ENCODE measurements at regions not wholly inside any gene's neighbourhood (a gene's known extent, or its start where the extent isn't known, plus 50 kb on each side); places are given as distances from the start of the nearest gene placed in this dataset.

DNA sequence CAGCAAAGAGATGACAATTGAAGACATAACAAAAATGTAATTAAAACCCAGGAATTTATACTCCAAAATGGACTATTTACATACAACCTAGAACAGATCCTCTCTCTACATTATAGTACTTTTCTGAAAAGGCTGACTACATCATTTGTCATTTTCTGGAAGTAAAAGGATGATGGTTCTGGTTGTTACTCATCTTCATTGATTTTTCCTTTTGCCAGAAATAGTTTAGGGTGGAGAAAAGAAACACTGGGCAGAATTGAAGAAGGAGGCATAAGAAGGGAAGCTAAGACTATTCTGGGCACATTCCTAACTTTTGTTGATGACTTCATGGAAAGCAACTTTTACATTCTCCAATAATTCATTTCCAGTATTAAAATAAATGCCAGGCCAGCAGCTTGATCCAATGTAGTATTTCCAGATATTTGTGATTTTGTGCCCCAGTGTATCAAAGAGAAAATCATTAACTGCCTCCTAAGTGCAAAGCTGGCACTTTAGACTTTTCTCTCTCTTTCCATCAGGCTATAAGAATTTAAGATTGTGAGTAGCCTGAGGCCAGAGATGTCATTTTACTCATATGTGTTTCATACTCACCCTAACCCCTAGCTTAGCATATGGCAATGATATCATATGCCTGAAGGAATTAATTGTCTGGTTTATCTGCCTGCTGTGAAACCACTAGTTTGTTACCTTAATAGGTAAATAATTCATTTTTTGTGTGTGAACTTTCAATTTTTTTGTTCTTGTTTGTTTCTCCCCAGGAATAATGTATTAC, 369.5 kb upstream of the LYPLAL1 start:
- DNase-seq (ENCODE audit: low spot score in 2 of 2) = no peak
- FAIRE-seq = no peak

DNA sequence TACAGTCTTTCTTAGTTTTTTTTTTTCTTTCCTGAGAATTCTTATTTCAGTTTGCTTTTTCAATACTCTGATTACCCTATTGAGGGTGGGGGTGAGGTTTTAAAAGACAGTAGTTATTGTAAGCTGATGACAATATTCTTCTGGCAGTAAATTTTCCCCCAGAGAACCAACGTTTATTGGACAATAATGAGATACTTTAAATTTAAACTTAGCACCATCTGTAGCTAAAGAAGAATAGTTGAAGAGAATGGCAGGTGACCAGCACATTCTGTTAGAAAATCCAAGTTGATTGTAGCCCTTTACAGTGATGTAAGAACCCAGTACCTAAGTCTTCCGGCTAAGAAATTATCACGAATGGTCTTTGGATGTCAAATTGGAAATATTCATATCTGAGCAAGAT, 364.6 kb upstream of the LYPLAL1 start:
- DNase-seq (ENCODE audit: low spot score in 2 of 2) (no peak), FAIRE-seq (no peak)

DNA sequence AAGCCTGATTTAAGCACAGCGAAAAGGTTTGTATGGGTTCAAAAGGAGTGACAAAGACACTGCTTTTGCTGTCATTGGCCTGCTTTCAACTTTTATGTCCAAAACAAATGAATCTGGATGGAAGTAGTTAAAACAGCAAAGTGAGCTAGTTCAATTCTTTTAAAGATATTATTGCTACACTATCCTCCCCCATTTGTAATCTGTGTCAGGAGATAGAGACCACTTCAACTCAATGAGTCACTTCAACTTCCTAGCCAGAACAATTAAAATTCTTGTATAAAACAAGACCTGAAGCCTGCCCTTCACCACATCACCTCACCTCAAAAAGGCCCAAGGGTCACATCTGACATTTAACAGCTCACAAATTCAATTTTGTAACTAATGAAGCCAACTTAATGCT, 364.1 kb upstream of the LYPLAL1 start:
- DNase-seq (ENCODE audit: low spot score in 2 of 2) = no peak
- FAIRE-seq = no peak

DNA sequence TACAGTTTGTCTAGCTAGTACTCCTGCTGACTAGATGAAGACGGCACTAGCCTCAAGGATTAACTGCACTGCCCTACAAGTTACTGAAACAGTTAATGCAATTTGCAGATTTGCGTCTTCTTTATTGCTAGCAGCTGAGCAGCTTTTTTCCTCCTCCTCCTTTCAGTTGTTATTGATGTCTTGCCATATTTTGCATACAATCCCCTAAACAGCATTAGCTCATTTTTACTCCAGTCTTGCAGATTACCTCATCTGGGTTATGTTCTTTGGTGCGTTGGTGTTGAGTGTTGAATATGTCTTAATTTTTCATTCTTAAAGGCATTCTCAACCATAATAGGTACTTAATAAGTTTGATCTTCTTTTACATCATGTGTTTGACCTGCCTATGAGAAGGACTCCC, 363.4 kb upstream of the LYPLAL1 start:
- DNase-seq (ENCODE audit: low spot score in 2 of 2) (no peak), FAIRE-seq (no peak)

DNA sequence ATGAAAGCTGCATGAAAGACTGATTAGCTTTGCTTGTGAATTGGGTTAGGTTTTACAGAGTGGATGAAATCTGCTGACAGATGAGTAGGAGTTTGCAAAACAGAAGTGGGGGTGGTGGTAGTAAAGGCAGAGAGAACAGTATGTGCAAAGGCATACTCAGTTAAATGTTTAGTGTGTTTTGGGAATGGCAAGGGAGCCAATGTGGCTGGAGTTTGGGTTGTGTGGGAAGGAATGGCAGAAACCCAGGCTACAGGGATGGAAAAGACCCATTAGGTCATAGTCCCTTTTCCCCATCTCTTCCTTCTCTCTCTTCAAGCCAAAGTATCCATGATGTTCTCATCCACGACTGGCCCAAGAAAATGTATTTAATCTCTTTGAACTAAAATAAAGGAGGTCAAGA, 362.2 kb upstream of the LYPLAL1 start:
- DNase-seq (ENCODE audit: low spot score in 2 of 2) (no peak), FAIRE-seq (no peak)

DNA sequence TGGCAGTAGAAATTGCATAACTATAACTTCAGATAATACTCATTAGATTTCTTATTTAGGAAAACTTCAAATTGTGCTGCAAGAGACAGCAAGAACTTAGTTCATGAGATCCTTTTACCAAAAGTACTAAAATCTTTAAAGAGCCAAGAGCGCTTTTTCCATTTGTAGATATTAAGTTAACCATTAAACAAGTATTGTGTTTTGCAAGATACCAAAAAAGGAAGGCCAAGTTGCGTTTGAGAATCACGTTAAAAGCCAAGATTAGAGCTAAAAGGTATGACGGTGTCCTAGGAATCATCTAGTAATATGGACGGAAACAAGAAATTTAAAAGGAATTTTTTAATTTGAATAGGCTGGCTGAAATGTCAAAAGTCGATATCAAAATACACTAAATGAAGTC, 361.3 kb upstream of the LYPLAL1 start:
- DNase-seq (ENCODE audit: low spot score in 2 of 2) (no peak), FAIRE-seq (no peak)

DNA sequence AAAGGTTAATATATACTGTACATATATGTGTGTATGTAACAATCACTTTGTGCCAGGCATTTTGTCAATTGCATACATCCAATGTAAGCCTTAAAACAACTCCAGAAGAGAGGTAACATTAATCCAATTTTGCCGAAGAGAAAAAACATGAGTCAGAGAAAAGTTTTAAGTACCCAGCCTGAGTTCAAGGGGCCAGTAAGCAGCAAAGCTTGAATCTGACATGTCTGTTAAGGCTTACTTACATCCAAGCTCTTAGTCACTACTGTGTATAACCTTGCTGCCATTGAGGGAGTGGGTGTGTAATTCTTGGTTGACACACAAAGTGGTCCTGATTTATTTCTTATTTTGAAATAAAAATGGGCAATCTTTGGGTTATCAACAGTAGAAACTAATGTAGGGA, 360.4 kb upstream of the LYPLAL1 start:
- no peak for DNase-seq (ENCODE audit: low spot score in 2 of 2)
- FAIRE-seq = no peak

DNA sequence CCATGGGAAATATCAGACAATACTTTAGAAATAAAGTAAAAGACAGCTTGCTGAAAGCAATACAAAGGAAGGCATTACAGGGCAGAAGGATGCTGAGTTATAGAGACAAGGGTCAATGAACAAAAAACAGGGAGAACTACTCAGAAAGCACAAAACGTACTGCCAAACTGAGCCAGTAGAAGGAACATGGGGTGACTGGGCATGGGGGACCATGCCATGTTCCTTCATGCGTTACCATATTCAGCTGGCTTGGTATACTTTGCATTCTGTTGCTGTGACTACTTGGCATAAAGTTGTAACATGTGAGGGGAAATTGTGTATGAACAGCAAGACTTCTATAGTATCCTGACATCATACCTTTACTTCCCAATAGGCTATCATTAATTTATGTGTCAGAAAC, 358.6 kb upstream of the LYPLAL1 start:
- no peak for FAIRE-seq
- DNase-seq (ENCODE audit: low spot score in 2 of 2) = no peak

DNA sequence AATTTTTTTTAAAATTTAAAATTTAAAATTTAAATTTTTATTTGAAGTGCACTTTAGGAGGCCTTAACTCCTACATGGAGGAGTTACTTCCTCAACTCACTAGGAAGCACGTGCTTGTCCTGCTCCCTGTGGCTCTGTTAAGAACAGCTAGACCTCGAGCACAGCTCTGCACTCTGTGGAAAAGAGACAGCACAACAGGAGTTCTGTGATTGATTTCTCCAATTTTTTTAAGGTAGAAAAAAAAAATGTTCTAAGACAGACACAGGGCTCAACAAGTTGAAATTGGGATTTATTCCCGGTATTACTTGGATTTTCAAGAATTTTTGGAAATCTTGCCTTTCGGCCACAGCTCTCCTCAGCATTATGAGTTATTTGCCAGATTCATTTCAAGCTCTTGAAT, 356.6 kb upstream of the LYPLAL1 start:
- FAIRE-seq (no peak), DNase-seq (ENCODE audit: low spot score in 2 of 2) (no peak)

DNA sequence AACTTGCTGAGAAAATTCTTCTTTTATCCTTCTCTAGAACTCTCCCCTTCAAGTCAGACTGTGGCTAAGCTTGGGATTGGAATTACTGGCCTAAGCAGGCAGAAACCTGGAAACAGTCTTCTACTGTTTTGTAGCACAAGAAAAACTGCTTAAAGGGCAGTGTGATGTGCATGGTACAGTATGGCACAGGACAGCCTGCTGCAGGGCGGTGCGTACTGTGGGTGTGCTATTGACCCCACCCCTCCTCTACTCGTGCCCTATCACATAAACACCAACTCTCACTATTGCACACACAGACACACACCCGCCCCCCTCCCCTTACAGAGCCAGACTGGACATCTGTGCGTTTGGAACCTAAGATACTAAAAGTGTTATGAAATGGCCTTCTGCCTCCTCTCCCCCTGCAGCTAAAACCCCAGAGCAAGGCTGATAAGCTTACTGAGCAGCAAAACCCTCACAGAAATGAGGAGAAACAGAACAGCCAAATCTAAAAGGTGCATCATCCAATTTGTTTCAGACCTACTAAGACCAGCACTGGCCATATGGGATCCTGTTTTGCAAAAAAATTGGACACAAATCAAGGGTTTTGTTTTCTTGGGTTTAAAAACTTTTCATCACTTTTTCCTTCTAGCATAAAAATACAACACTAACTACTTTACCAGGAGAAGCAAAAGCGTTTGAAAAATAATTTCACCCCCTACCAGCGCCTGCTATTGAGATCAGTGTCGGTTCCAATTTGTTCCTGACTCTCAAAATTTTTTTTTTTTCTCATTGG, 355.8 kb upstream of the LYPLAL1 start:
- FAIRE-seq = no peak
- DNase-seq (ENCODE audit: low spot score in 2 of 2) = no peak

DNA sequence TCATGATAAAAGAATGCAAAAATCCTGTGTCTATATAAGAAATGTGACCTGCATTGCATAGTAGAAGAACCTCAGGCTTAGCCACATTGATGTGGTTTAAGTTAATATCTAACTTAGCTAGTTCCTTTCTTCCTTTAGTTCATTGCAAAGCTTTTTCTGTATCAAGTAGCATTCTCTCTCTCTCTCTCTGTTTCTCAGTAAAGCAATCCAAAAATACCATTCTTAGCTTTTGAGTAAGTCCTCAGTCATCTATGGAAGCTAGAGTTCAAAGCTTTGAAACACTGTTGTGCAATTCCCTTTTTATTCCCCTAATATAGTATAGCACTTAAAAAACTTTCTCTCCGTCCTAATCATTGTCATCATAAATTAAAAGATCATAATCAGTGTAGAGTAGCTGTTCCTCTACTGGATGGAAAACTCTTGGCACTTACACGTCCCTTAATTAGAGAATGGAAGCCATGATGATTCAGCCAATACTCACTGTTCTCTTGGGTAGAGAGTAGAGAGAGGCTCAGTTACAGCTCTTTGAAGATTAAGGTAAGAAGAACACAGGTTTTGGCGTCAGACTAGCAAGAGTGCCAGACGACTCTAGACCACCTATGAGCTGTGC, 350.3 kb upstream of the LYPLAL1 start:
- no peak for FAIRE-seq
- no peak for DNase-seq (ENCODE audit: low spot score in 2 of 2)

DNA sequence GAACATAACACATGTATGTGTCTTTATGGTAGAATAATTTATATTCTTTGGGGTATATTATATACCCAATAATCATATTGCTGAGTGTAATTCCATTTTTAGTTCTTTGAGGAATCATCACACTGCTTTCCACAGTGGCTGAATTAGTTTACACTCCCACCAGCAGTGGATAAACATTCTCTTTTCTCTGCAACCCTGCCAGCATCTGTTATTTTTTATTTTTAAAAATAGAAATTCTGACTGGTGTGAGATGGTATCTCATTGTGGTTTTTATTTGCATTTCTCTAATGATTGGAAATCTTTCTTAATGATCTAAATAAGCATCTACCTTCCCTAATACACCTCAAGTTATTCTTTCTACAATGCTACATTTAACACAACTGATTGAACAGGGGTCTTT, 346.2 kb upstream of the LYPLAL1 start:
- FAIRE-seq = no peak
- DNase-seq (ENCODE audit: low spot score in 2 of 2) = no peak

DNA sequence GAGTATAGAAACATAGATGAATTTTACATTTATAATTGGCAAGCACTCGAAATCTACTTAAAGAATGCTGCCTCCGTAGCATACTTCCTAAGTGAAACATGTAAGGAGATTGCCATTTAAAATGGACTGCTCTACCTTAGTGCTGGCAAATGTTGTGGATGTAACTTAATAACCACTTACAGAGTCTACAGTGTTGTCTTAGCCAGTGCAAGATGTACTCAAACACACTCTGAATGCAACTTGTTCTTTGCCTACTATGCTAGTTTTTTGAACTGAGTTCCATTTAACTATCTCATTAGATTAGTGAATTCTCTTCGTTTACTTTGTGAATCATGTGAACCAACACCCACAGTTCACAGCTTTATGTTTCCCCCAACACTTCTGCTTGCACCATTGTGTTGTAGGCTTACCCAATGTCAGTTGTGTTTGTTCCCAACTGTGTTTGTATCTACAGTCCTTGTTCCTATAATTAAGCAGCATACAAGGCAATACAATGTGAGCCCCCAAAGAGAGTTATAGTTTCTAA, 345.5 kb upstream of the LYPLAL1 start:
- DNase-seq (ENCODE audit: low spot score in 2 of 2) = no peak
- no peak for FAIRE-seq

DNA sequence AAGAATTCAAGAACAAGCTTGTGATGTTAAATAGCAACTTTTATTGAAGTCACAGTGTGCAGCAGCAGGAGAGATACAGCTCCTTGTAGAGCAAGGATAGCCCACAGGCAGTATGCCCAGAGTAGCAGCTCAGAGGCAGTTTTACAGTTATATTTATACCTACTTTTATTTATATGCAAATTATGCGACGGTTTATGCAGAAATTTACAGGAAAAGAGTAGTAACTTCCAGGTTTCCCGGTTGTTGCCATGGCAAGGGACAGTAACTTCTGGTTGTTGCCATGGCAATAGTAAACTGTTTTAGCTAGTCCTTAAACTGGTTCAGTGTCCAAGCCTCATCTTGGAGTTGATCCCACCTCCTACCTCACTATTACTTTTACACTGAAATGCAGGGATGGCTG, 344.6 kb upstream of the LYPLAL1 start:
- FAIRE-seq = no peak
- no peak for DNase-seq (ENCODE audit: low spot score in 2 of 2)

DNA sequence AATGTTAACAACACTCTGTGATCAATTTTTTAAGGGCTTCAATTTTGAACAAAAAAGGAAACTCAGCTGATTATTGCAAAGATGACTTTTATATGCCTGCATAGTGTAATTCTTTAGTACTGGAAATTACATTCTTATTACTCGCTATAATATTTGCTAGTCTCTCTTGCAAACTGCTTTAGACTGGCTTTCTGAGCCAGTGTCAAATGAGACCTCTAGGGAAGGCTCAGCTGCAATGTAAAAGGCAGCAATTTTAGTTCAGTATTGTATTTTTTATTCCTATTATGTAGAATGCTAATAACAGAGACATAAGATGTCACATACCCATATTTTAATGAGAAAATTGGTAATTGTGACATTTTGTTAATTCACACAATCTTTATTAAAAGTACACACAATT, 338.1 kb upstream of the LYPLAL1 start:
- FAIRE-seq (no peak), DNase-seq (ENCODE audit: low spot score in 2 of 2) (no peak)

DNA sequence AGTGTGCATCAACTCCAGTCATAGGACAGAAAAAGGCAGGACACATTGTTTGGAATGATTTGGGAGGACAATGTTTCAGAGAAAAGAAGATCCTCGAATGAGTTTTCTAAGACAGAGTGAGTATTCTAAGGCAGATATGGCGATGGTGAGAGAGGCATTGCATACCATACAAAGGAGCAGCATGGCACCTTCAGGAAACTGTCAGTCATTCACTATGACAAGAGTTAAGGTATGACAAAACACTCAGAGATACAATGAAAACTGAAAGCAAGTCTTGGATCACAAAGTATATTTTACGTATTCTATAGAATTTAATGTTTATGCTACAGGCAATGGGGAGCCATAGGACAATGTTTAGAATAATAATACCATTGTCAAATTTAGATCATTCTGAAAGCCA, 337.4 kb upstream of the LYPLAL1 start:
- FAIRE-seq = no peak
- DNase-seq (ENCODE audit: low spot score in 2 of 2) = no peak

DNA sequence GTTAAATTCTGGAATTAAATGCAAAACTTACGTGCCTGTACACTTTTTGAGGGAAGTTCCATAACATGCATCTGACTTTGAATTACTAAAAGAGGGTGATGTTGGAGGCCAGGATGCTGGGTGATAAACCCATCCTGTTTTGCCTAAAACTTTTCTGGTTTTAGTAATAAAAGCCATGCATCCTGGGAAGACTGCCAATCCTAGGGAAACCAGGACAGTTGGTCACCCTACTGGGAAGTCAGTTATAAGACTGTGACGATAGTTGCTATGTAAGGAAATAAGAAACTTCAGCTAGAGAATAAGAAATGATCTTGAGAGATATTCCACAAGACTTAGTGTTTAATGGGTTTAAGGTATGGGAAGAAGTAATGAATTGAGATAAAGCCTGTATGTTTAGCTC, 336.6 kb upstream of the LYPLAL1 start:
- no peak for FAIRE-seq
- DNase-seq (ENCODE audit: low spot score in 2 of 2) = no peak

DNA sequence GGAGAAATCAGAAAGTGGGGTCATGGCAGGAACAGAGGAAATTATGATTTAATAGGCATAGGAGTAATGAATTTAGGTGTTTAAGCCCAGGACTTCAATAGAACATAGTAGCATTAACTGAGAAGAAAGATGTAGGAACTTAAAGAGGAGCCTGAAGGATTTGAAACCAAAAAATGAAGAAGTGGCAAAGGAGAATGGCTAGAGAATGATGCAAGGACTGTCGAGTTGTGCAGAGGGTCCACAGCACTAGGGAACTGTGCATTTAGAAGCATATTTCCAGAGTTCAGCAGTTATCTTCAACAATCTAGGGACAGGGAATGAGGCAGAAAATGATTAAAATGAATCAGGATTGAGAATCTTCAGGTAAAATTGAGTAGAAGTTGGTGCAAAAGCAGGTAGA, 328.1 kb upstream of the LYPLAL1 start:
- FAIRE-seq (no peak), DNase-seq (ENCODE audit: low spot score in 2 of 2) (no peak)

DNA sequence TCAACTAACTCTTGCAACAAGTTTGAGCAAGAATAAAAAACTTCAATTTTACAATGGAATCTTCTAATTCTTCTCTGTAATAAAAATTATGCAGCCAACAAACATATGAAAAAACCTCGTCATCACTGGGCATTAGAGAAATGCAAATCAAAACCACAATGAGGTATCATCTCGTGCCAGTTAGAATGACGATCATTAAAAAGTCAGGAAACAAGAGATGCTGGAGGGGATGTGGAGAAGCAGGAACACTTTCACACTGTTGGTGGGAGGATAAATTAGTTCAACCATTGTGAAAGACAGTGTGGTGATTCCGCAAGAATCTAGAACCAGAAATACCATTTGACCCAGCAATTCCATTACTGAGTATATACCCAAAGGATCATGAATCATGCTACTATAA, 327.5 kb upstream of the LYPLAL1 start:
- DNase-seq (ENCODE audit: low spot score in 2 of 2) = no peak
- FAIRE-seq = no peak

DNA sequence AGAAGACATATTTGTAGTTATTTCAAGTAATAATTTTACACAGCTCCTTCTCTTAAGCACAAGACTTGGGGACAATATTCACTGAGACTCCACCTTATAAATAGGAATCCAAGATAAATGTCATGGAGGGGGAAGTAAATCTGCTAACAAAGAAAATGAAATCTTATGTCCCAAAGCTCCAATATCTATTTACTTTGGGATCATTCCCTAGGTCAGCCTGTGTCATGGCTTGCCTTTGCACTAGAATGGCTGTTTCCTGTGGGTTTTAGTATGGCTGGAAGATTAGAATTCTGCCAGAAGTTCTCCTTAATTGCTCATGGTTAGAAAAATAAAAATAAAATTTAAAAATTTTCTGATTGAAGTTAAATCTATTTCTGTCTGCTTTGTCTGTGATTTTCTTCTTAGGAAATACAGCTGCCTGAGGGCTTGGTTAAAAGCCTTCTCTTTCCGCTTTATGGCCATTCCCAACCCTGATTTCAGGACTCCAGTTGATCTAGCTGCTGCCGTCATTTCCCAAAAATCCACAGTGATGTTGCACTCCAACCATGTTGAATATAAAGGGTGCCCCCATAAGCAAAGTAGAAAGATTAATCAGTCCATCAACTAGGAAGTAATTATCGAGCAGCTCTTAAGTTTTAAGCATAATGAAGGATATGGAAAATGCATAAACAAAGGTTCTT, 326.4 kb upstream of the LYPLAL1 start:
- FAIRE-seq (no peak), DNase-seq (ENCODE audit: low spot score in 2 of 2) (no peak)

DNA sequence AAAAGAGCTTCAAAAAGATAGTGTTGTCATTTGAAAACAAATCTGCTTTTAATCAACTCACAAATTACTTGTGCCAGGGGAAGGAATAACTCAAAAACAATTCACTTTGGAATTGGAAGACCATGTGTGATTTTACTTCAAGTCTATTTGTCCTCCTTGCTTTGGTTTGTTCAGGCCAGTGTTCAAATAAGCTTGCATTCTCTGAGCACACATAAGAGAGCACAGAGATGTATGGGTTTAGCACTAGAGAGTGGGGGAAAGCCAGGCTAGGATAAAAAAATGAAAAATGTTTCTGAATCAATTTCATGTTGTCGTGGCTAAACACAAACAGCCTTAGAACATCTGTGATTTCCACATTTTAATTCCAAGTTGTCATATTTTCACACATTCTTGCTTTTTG, 325.7 kb upstream of the LYPLAL1 start:
- FAIRE-seq = no peak
- DNase-seq (ENCODE audit: low spot score in 2 of 2) = no peak
